ENCODE measurements at regions not wholly inside any gene's neighbourhood (a gene's known extent, or its start where the extent isn't known, plus 50 kb on each side); places are given as distances from the start of the nearest gene placed in this dataset.

GRCh38 chr14:82084813-82085212 is 551.2 kb upstream of the SEL1L start:
- Mint-ChIP-seq H3K4me3 (no peak overlapping the region), H3K27me3 (no peaks in the 10 kb centered on the region), H3K27ac (no peak overlapping the region), H3K4me1 (no peaks in the 10 kb centered on the region), H3K9me3 (peaks cover 1 to 15% (median 5%) of the 10 kb centered on the region in 7 donors), H3K36me3 (no peaks in the 10 kb centered on the region)
- no peak for DNase-seq
- ATAC-seq (ENCODE audit: low read depth in 2 of 2), result no peak

- no peak for ATAC-seq (ENCODE audit: low read depth in 2 of 2)
- Mint-ChIP-seq H3K9me3 (peaks cover 0 to 6% (median 0%) of the 10 kb centered on the region in 7 donors), H3K4me1 (no peaks in the 10 kb centered on the region), H3K4me3 (no peak overlapping the region), H3K36me3 (no peaks in the 10 kb centered on the region), H3K27ac (no peak overlapping the region), H3K27me3 (no peaks in the 10 kb centered on the region)
- no peak for DNase-seq
Observed at GRCh38 chr14:82091097-82091496, 557.4 kb upstream of the SEL1L start.

GRCh38 chr14:82094829-82095345 is 561.2 kb upstream of the SEL1L start:
- ATAC-seq (ENCODE audit: low read depth in 2 of 2), result no peak

GRCh38 chr14:82104013-82104412 is 570.4 kb upstream of the SEL1L start:
- H3K4me1 Mint-ChIP-seq, result no peaks in the 10 kb centered on the region
- no peak overlapping the region for H3K27ac Mint-ChIP-seq
- no peak overlapping the region for H3K4me3 Mint-ChIP-seq
- H3K36me3 Mint-ChIP-seq, result no peaks in the 10 kb centered on the region
- ATAC-seq (ENCODE audit: low read depth in 2 of 2) (no peak), DNase-seq (no peak)
- H3K27me3 Mint-ChIP-seq, result no peaks in the 10 kb centered on the region
- peaks cover 0 to 9% (median 1%) of the 10 kb centered on the region in 7 donors for H3K9me3 Mint-ChIP-seq

More at GRCh38 chr14:82094829-82095345, 561.2 kb upstream of the SEL1L start:
- no peaks in the 10 kb centered on the region for H3K36me3 Mint-ChIP-seq
- H3K9me3 Mint-ChIP-seq, result peaks cover 0 to 4% (median 0%) of the 10 kb centered on the region in 7 donors
- no peaks in the 10 kb centered on the region for H3K4me1 Mint-ChIP-seq
- H3K27me3 Mint-ChIP-seq, result no peaks in the 10 kb centered on the region
- DNase-seq, result no peak
- no peak overlapping the region for H3K4me3 Mint-ChIP-seq
- H3K27ac Mint-ChIP-seq, result no peak overlapping the region

- Mint-ChIP-seq H3K4me1 (no peaks in the 10 kb centered on the region), H3K36me3 (no peaks in the 10 kb centered on the region), H3K27me3 (no peaks in the 10 kb centered on the region), H3K9me3 (peaks cover 0 to 10% (median 3%) of the 10 kb centered on the region in 7 donors), H3K4me3 (no peak overlapping the region), H3K27ac (no peak overlapping the region)
- ATAC-seq (ENCODE audit: low read depth in 2 of 2) (no peak), DNase-seq (no peak)
Observed at GRCh38 chr14:82112210-82112839, 578.7 kb upstream of the SEL1L start.

- Mint-ChIP-seq H3K27me3 (no peaks in the 10 kb centered on the region), H3K27ac (no peak overlapping the region), H3K9me3 (peaks cover 0 to 12% (median 5%) of the 10 kb centered on the region in 7 donors), H3K4me1 (no peaks in the 10 kb centered on the region), H3K4me3 (no peak overlapping the region), H3K36me3 (no peaks in the 10 kb centered on the region)
- no peak for DNase-seq
- no peak for ATAC-seq (ENCODE audit: low read depth in 2 of 2)
Observed at GRCh38 chr14:82113007-82113406, 579.4 kb upstream of the SEL1L start.

- ATAC-seq (ENCODE audit: low read depth in 2 of 2) (no peak), DNase-seq (no peak)
- Mint-ChIP-seq H3K36me3 (no peaks in the 10 kb centered on the region), H3K27ac (no peak overlapping the region), H3K9me3 (peaks cover 0 to 12% (median 6%) of the 10 kb centered on the region in 7 donors), H3K27me3 (no peaks in the 10 kb centered on the region), H3K4me3 (no peak overlapping the region), H3K4me1 (no peaks in the 10 kb centered on the region)
Observed at GRCh38 chr14:82113710-82114109, 580.1 kb upstream of the SEL1L start.

GRCh38 chr14:82116721-82117120 is 583.1 kb upstream of the SEL1L start:
- Mint-ChIP-seq H3K27me3 (no peaks in the 10 kb centered on the region), H3K4me1 (no peaks in the 10 kb centered on the region), H3K27ac (peak overlapping the region in 1 of 6 donors; percentile 6), H3K9me3 (peaks cover 0 to 12% (median 5%) of the 10 kb centered on the region in 7 donors), H3K36me3 (no peaks in the 10 kb centered on the region), H3K4me3 (no peak overlapping the region)
- no peak for ATAC-seq (ENCODE audit: low read depth in 2 of 2)
- DNase-seq, result no peak

GRCh38 chr14:82122655-82123054 is 589.0 kb upstream of the SEL1L start:
- DNase-seq (no peak), ATAC-seq (ENCODE audit: low read depth in 2 of 2) (no peak)
- Mint-ChIP-seq H3K27me3 (no peaks in the 10 kb centered on the region), H3K4me1 (no peaks in the 10 kb centered on the region), H3K27ac (no peak overlapping the region), H3K36me3 (no peaks in the 10 kb centered on the region), H3K4me3 (no peak overlapping the region), H3K9me3 (peaks cover 0 to 5% (median 3%) of the 10 kb centered on the region in 7 donors)

GRCh38 chr14:82124511-82124910 is 590.9 kb upstream of the SEL1L start:
- no peak for DNase-seq
- H3K9me3 Mint-ChIP-seq, result peaks cover 0 to 5% (median 0%) of the 10 kb centered on the region in 7 donors

GRCh38 chr14:82126006-82126405 is 592.4 kb upstream of the SEL1L start:
- Mint-ChIP-seq H3K4me3 (no peak overlapping the region), H3K36me3 (no peaks in the 10 kb centered on the region), H3K27me3 (no peaks in the 10 kb centered on the region), H3K27ac (no peak overlapping the region), H3K4me1 (no peaks in the 10 kb centered on the region), H3K9me3 (peaks cover 0 to 5% (median 0%) of the 10 kb centered on the region in 7 donors)
- no peak for DNase-seq
- ATAC-seq (ENCODE audit: low read depth in 2 of 2), result no peak

More at GRCh38 chr14:82124511-82124910, 590.9 kb upstream of the SEL1L start:
- H3K36me3 Mint-ChIP-seq, result no peaks in the 10 kb centered on the region
- H3K4me3 Mint-ChIP-seq, result no peak overlapping the region
- no peak overlapping the region for H3K27ac Mint-ChIP-seq
- no peak for ATAC-seq (ENCODE audit: low read depth in 2 of 2)
- H3K4me1 Mint-ChIP-seq, result no peaks in the 10 kb centered on the region
- H3K27me3 Mint-ChIP-seq, result no peaks in the 10 kb centered on the region

- no peaks in the 10 kb centered on the region for H3K27me3 Mint-ChIP-seq
- H3K36me3 Mint-ChIP-seq, result no peaks in the 10 kb centered on the region
- H3K4me3 Mint-ChIP-seq, result no peak overlapping the region
- ATAC-seq (ENCODE audit: low read depth in 2 of 2) (no peak), DNase-seq (no peak)
- peaks cover 0 to 13% (median 1%) of the 10 kb centered on the region in 7 donors for H3K9me3 Mint-ChIP-seq
- no peaks in the 10 kb centered on the region for H3K4me1 Mint-ChIP-seq
- no peak overlapping the region for H3K27ac Mint-ChIP-seq
Observed at GRCh38 chr14:82134411-82134810, 600.8 kb upstream of the SEL1L start.

GRCh38 chr14:82138431-82138830 is 604.8 kb upstream of the SEL1L start:
- no peak overlapping the region for H3K27ac Mint-ChIP-seq
- no peaks in the 10 kb centered on the region for H3K27me3 Mint-ChIP-seq
- DNase-seq, result no peak
- H3K4me3 Mint-ChIP-seq, result no peak overlapping the region
- H3K36me3 Mint-ChIP-seq, result no peaks in the 10 kb centered on the region
- peaks cover 5 to 37% (median 11%) of the 10 kb centered on the region in 7 donors for H3K9me3 Mint-ChIP-seq
- no peaks in the 10 kb centered on the region for H3K4me1 Mint-ChIP-seq
- ATAC-seq (ENCODE audit: low read depth in 2 of 2), result no peak

- Mint-ChIP-seq H3K27ac (no peak overlapping the region), H3K27me3 (no peaks in the 10 kb centered on the region), H3K36me3 (no peaks in the 10 kb centered on the region), H3K4me3 (no peak overlapping the region), H3K4me1 (no peaks in the 10 kb centered on the region), H3K9me3 (peaks cover 0 to 5% (median under 1%) of the 10 kb centered on the region in 7 donors)
- ATAC-seq (ENCODE audit: low read depth in 2 of 2), result no peak
- DNase-seq, result no peak
Observed at GRCh38 chr14:82146846-82147245, 613.2 kb upstream of the SEL1L start.
